IMR-90 (cell line): ENCODE measurements at regions not wholly inside any gene's neighbourhood (a gene's known extent, or its start where the extent isn't known, plus 50 kb on each side); places are given as distances from the start of the nearest gene placed in this dataset.

ENCODE experiments used
- ATAC-seq: fragments of 200-7000 bp; cut with Tn5 transposase; 2 replicates; pipeline ENCODE4 v1.9.1; 2020; ENCODE audit warnings: low read depth, mild to moderate bottlenecking, moderate library complexity
- BruUV-seq: library from RNA; stranded (reverse); fragments of 400-500 nt; replicated peaks from 2 replicates; lab custom pipeline; 2021; lab: Mats Ljungman, UMichigan
- CTCF ChIA-PET: fragments of 300-600 bp; formaldehyde crosslinking; extraction: SDS; loops from one replicate; lab custom pipeline; 2021; ENCODE audit warnings: antibody characterized with exemption; lab: Yijun Ruan, JAX
- POLR2A ChIA-PET: fragments of 300-600 bp; sonication (Branson Sonifier 250); formaldehyde crosslinking; loops from one replicate; lab custom pipeline; 2022; ENCODE audit warnings: antibody characterized with exemption; ENCODE audit not compliant: unreplicated experiment; lab: Charles Lee
- DNase-seq: peaks from one replicate; pipeline ENCODE4 v3.0.0; 2013
- H2AFZ ChIP-seq: replicated peaks from 2 replicates; pipeline ENCODE3; 2013; ENCODE audit warnings: low read length, mild to moderate bottlenecking; ENCODE audit not compliant: poor library complexity
- H2AK5ac ChIP-seq: 2 replicates; pipeline ENCODE4 v1.6.1; 2013; ENCODE audit warnings: low read depth, low read length, inconsistent platforms
- H2AK9ac ChIP-seq: replicated peaks from 2 replicates; pipeline ENCODE3; 2013; ENCODE audit warnings: mild to moderate bottlenecking, low read depth, low read length, moderate library complexity; ENCODE audit not compliant: poor library complexity
- H2BK120ac ChIP-seq: 2 replicates; pipeline ENCODE4 v1.6.1; 2013; ENCODE audit warnings: low read depth, low read length, inconsistent platforms
- H2BK15ac ChIP-seq: 3 replicates; pipeline ENCODE4 v1.6.1; 2013; ENCODE audit warnings: low read depth, low read length, inconsistent platforms
- H2BK20ac ChIP-seq: 2 replicates; pipeline ENCODE4 v1.6.1; 2013; ENCODE audit warnings: low read depth, mild to moderate bottlenecking, inconsistent platforms, low read length, moderate library complexity
- H2BK5ac ChIP-seq: 2 replicates; pipeline ENCODE4 v1.6.1; 2013; ENCODE audit warnings: mild to moderate bottlenecking, low read depth, low read length, inconsistent platforms; ENCODE audit not compliant: poor library complexity, severe bottlenecking
- H3K14ac ChIP-seq: replicated peaks from 2 replicates; pipeline ENCODE4 v1.6.1; 2013; ENCODE audit warnings: low read depth, low read length, inconsistent platforms
- H3K18ac ChIP-seq: 2 replicates; pipeline ENCODE4 v1.6.1; 2013; ENCODE audit warnings: low read depth, low read length, control low read depth
- H3K23ac ChIP-seq: 2 replicates; pipeline ENCODE4 v1.6.1; 2013; ENCODE audit warnings: low read depth, low read length, inconsistent platforms
- H3K27ac ChIP-seq: 2 replicates; pipeline ENCODE4 v1.5.1; 2013; ENCODE audit warnings: mild to moderate bottlenecking, control low read depth, low read length; ENCODE audit not compliant: insufficient read depth
- H3K27me3 ChIP-seq: 2 replicates; pipeline ENCODE4 v1.6.1; 2013; ENCODE audit warnings: low read length; ENCODE audit not compliant: control insufficient read depth, insufficient read depth
- H3K36me3 ChIP-seq: 2 replicates; pipeline ENCODE4 v1.6.1; 2013; ENCODE audit warnings: low read length, mixed read lengths; ENCODE audit not compliant: control insufficient read depth, insufficient read depth
- H3K4ac ChIP-seq: 2 replicates; pipeline ENCODE4 v1.6.1; 2013; ENCODE audit warnings: low read depth, low read length, inconsistent platforms
- H3K4me1 ChIP-seq: 2 replicates; pipeline ENCODE4 v1.6.1; 2013; ENCODE audit warnings: low read length, mixed read lengths; ENCODE audit not compliant: control insufficient read depth, insufficient read depth
- H3K4me2 ChIP-seq: 2 replicates; pipeline ENCODE4 v1.6.1; 2013; ENCODE audit warnings: low read depth, mild to moderate bottlenecking, control low read depth, low read length, moderate library complexity
- H3K4me3 ChIP-seq: 2 replicates; pipeline ENCODE4 v1.5.1; 2013; ENCODE audit warnings: low read depth, mild to moderate bottlenecking, control low read depth, low read length, moderate library complexity; ENCODE audit not compliant: insufficient read depth
- H3K56ac ChIP-seq: 2 replicates; pipeline ENCODE4 v1.6.1; 2013; ENCODE audit warnings: low read length, inconsistent platforms; ENCODE audit not compliant: insufficient read depth; ENCODE audit errors: extremely low read depth
- H3K79me1 ChIP-seq, 2 experiments: 2 replicates each; pipeline ENCODE4 v1.6.1; 2013; ENCODE audit warnings: low read length in 2 of 2, inconsistent platforms in 1 of 2, low read depth in 1 of 2
- H3K9ac ChIP-seq: 2 replicates; pipeline ENCODE4 v1.6.1; 2013; ENCODE audit warnings: low read depth, low read length, control low read depth
- H3K9me1 ChIP-seq: 2 replicates; pipeline ENCODE4 v1.6.1; 2013; ENCODE audit warnings: low read length, inconsistent platforms; ENCODE audit not compliant: insufficient read depth
- H3K9me3 ChIP-seq: 2 replicates; pipeline ENCODE4 v1.6.1; 2013; ENCODE audit warnings: low read length; ENCODE audit not compliant: control insufficient read depth, insufficient read depth
- H4K20me1 ChIP-seq: 2 replicates; pipeline ENCODE4 v1.6.1; 2013; ENCODE audit warnings: low read length, inconsistent platforms; ENCODE audit not compliant: insufficient read depth
- H4K5ac ChIP-seq: 2 replicates; pipeline ENCODE4 v1.6.1; 2013; ENCODE audit warnings: mild to moderate bottlenecking, low read depth, low read length, control low read depth
- H4K8ac ChIP-seq, 2 experiments: 2 replicates each; pipeline ENCODE4 v1.6.1; 2013; ENCODE audit warnings: low read depth in 2 of 2, low read length in 2 of 2, control low read depth in 1 of 2, inconsistent platforms in 1 of 2
- H4K91ac ChIP-seq: 2 replicates; pipeline ENCODE4 v1.6.1; 2013; ENCODE audit warnings: low read depth, low read length, inconsistent platforms; ENCODE audit not compliant: insufficient read depth
- BHLHE40 ChIP-seq: fragments of 150-350 bp; IDR thresholded peaks from 2 replicates; pipeline ENCODE4 v1.6.1; 2016; ENCODE audit warnings: mild to moderate bottlenecking, low read depth, low read length
- CEBPB ChIP-seq: IDR thresholded peaks from 2 replicates; pipeline ENCODE4 v1.6.1; 2012; ENCODE audit warnings: low read depth, low read length, improper control_type of control experiment
- CHD1 ChIP-seq: IDR thresholded peaks from 2 replicates; pipeline ENCODE4 v1.6.1; 2012; ENCODE audit warnings: low read depth, low read length, improper control_type of control experiment
- FOS ChIP-seq: fragments of 150-350 bp; IDR thresholded peaks from 2 replicates; pipeline ENCODE4 v1.6.1; 2016; ENCODE audit warnings: low read depth, low read length
- MAFK ChIP-seq: IDR thresholded peaks from 2 replicates; pipeline ENCODE4 v1.6.1; 2012; ENCODE audit warnings: low read depth, low read length, improper control_type of control experiment
- MAZ ChIP-seq: IDR thresholded peaks from 2 replicates; pipeline ENCODE4 v1.6.1; 2012; ENCODE audit warnings: low read depth, mild to moderate bottlenecking, low read length, improper control_type of control experiment, moderate library complexity, borderline replicate concordance
- MXI1 ChIP-seq: IDR thresholded peaks from 2 replicates; pipeline ENCODE4 v1.6.1; 2012; ENCODE audit warnings: low read depth, mild to moderate bottlenecking, low read length, moderate library complexity, borderline replicate concordance
- NFE2L2 ChIP-seq: fragments of 150-350 bp; IDR thresholded peaks from 2 replicates; pipeline ENCODE4 v1.6.1; 2016; ENCODE audit warnings: low read depth, mild to moderate bottlenecking, low read length
- POLR2A ChIP-seq: IDR thresholded peaks from 2 replicates; pipeline ENCODE4 v1.6.1; 2012; ENCODE audit warnings: mild to moderate bottlenecking, low read depth, low read length
- RAD21 ChIP-seq: IDR thresholded peaks from 2 replicates; pipeline ENCODE4 v1.6.1; 2012; ENCODE audit warnings: low read length, improper control_type of control experiment
- RCOR1 ChIP-seq: IDR thresholded peaks from 2 replicates; pipeline ENCODE4 v1.6.1; 2012; ENCODE audit warnings: mild to moderate bottlenecking, low read length, improper control_type of control experiment; ENCODE audit not compliant: insufficient replicate concordance
- RFX5 ChIP-seq: IDR thresholded peaks from 2 replicates; pipeline ENCODE4 v1.8.0; 2012; ENCODE audit warnings: low read depth, mild to moderate bottlenecking, low read length, moderate library complexity
- SMC3 ChIP-seq: fragments of 150-350 bp; IDR thresholded peaks from 2 replicates; pipeline ENCODE4 v1.6.1; 2016; ENCODE audit warnings: low read depth, mild to moderate bottlenecking, antibody characterized with exemption, low read length, moderate library complexity
- dilution Hi-C: fragments of 300-500 bp; cut with HindIII; formaldehyde crosslinking; loops from one replicate; pipeline ENCODE4 v1.14.3; 2018; ENCODE audit warnings: low sequenced_read_pairs; ENCODE audit not compliant: unreplicated experiment
- in situ Hi-C: fragments of 300-500 bp; cut with MboI; formaldehyde crosslinking; loops from 3 replicates; pipeline ENCODE4 v1.14.3; 2019; ENCODE audit warnings: low sequenced_read_pairs, inconsistent platforms, mixed read lengths
- intact Hi-C: fragments of 100-400 bp; cut with micrococcal nuclease; formaldehyde crosslinking; loops from 2 replicates; pipeline ENCODE4 v1.10.0; 2022
- TF ChIP-seq, protein P1 (sequence below): conservative IDR thresholded peaks from 2 replicates; pipeline ENCODE4 v1.5.1; 2012; ENCODE audit warnings: mild to moderate bottlenecking, low read depth, low read length, improper control_type of control experiment
- TF ChIP-seq, protein P2 (sequence below): fragments of 150-350 bp; IDR thresholded peaks from 2 replicates; pipeline ENCODE4 v1.6.1; 2016; ENCODE audit warnings: low read depth, mild to moderate bottlenecking, low read length, moderate library complexity, borderline replicate concordance
- TF ChIP-seq, protein P3 (sequence below): fragments of 150-350 bp; IDR thresholded peaks from 2 replicates; pipeline ENCODE4 v1.6.1; 2017; ENCODE audit warnings: mild to moderate bottlenecking, antibody characterized with exemption, low read length, low read depth

DNA sequence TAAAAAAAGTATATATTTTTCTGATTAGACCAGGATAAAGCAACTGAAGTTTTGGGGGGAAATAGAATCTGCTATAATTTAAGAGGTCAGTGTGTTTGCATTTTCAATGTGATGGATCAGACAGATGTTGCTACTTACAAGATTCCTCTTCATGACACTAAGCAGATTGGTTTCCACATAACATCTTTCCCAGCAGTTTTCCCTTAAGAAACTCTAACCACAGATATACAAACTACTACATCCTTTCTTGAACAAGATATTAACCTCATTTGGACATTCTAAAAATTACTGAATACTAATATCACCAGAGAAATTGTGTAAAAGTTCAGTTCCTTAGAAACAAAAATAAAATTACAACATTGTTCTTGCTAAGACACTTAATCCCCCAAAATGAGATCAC, 106.7 kb upstream of the GUCY1A1 start:
- H2BK20ac ChIP-seq = no peak overlapping the region
- no peak overlapping the region for H3K23ac ChIP-seq
- ChIA-PET POLR2A (no interaction called here), CTCF (no interaction called here)
- H2AK5ac ChIP-seq = no peak overlapping the region
- no peak overlapping the region for H3K4me2 ChIP-seq
- intact Hi-C loops = no loop called here
- no peak overlapping the region for H3K56ac ChIP-seq
- H4K20me1 ChIP-seq = no peaks in the 10 kb centered on the region
- H4K8ac ChIP-seq = no peak overlapping the region
- no peak overlapping the region for H4K91ac ChIP-seq
- no peak overlapping the region for H3K27ac ChIP-seq
- no TSS peak for BruUV-seq
- H2AFZ ChIP-seq = no peak overlapping the region
- no peaks in the 10 kb centered on the region; the same call in 1 of the 2 replicates for H3K9me1 ChIP-seq
- no peak overlapping the region for H3K9ac ChIP-seq
- no peak overlapping the region for H2BK15ac ChIP-seq
- H3K36me3 ChIP-seq = no peaks in the 10 kb centered on the region
- in situ Hi-C loops = no loop called here
- dilution Hi-C loops = no loop called here
- no peak overlapping the region for H4K5ac ChIP-seq
- no peak overlapping the region for H3K4me3 ChIP-seq
- DNase-seq (peak; percentile 74), ATAC-seq (peak; percentile 71)
- H3K27me3 ChIP-seq = no peaks in the 10 kb centered on the region
- H3K4ac ChIP-seq = no peak overlapping the region
- no peaks in the 10 kb centered on the region for H3K79me1 ChIP-seq
- H3K14ac ChIP-seq = no peak overlapping the region
- H2BK5ac ChIP-seq = no peak overlapping the region
- H3K4me1 ChIP-seq = no peaks in the 10 kb centered on the region
- no peak overlapping the region for H2BK120ac ChIP-seq
- no peak overlapping the region for H2AK9ac ChIP-seq
- H3K9me3 ChIP-seq = no peaks in the 10 kb centered on the region
- no peak overlapping the region for H3K18ac ChIP-seq
- TF ChIP-seq MXI1 = no peak
- TF ChIP-seq RAD21 = no peak
- TF ChIP-seq, protein P1, sequence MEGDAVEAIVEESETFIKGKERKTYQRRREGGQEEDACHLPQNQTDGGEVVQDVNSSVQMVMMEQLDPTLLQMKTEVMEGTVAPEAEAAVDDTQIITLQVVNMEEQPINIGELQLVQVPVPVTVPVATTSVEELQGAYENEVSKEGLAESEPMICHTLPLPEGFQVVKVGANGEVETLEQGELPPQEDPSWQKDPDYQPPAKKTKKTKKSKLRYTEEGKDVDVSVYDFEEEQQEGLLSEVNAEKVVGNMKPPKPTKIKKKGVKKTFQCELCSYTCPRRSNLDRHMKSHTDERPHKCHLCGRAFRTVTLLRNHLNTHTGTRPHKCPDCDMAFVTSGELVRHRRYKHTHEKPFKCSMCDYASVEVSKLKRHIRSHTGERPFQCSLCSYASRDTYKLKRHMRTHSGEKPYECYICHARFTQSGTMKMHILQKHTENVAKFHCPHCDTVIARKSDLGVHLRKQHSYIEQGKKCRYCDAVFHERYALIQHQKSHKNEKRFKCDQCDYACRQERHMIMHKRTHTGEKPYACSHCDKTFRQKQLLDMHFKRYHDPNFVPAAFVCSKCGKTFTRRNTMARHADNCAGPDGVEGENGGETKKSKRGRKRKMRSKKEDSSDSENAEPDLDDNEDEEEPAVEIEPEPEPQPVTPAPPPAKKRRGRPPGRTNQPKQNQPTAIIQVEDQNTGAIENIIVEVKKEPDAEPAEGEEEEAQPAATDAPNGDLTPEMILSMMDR = no peak
- TF ChIP-seq FOS = no peak
- TF ChIP-seq NFE2L2 = no peak
- no peak for TF ChIP-seq POLR2A
- TF ChIP-seq, protein P2, sequence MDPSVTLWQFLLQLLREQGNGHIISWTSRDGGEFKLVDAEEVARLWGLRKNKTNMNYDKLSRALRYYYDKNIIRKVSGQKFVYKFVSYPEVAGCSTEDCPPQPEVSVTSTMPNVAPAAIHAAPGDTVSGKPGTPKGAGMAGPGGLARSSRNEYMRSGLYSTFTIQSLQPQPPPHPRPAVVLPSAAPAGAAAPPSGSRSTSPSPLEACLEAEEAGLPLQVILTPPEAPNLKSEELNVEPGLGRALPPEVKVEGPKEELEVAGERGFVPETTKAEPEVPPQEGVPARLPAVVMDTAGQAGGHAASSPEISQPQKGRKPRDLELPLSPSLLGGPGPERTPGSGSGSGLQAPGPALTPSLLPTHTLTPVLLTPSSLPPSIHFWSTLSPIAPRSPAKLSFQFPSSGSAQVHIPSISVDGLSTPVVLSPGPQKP = no peak
- no peak for TF ChIP-seq MAZ
- no peak for TF ChIP-seq CEBPB
- TF ChIP-seq MAFK = no peak
- no peak for TF ChIP-seq SMC3
- TF ChIP-seq CHD1 = no peak
- TF ChIP-seq BHLHE40 = no peak
- no peak for TF ChIP-seq RCOR1
- TF ChIP-seq, protein P3, sequence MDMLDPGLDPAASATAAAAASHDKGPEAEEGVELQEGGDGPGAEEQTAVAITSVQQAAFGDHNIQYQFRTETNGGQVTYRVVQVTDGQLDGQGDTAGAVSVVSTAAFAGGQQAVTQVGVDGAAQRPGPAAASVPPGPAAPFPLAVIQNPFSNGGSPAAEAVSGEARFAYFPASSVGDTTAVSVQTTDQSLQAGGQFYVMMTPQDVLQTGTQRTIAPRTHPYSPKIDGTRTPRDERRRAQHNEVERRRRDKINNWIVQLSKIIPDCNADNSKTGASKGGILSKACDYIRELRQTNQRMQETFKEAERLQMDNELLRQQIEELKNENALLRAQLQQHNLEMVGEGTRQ = no peak
- no peak for TF ChIP-seq RFX5
